Astrocyte (in vitro differentiated cells and primary cell): ENCODE measurements at regions not wholly inside any gene's neighbourhood (a gene's known extent, or its start where the extent isn't known, plus 50 kb on each side); places are given as distances from the start of the nearest gene placed in this dataset.

Experiments
- DNase-seq: peaks from one replicate; pipeline ENCODE4 v3.0.0-alpha.2; 2010; ENCODE audit warnings: low read depth
- FAIRE-seq: peaks from 2 replicates; lab custom pipeline; 2011; peaks lifted over from hg19 to GRCh38; lab: Jason Lieb, UNC
- H2AFZ ChIP-seq: 2 replicates; pipeline ENCODE4 v1.6.0; 2012; ENCODE audit warnings: low read depth, low read length, inconsistent platforms
- H3K27ac ChIP-seq: 2 replicates; pipeline ENCODE4 v1.5.1; 2011; ENCODE audit warnings: low read depth, low read length, inconsistent platforms
- H3K27me3 ChIP-seq: 2 replicates; pipeline ENCODE4 v1.6.0; 2011; ENCODE audit warnings: low read length, inconsistent platforms; ENCODE audit not compliant: insufficient read depth
- H3K36me3 ChIP-seq: 2 replicates; pipeline ENCODE4 v1.5.1; 2011; ENCODE audit warnings: low read length, inconsistent platforms; ENCODE audit not compliant: insufficient read depth
- H3K4me1 ChIP-seq: 2 replicates; pipeline ENCODE4 v1.5.1; 2011; ENCODE audit warnings: low read length, inconsistent platforms; ENCODE audit not compliant: insufficient read depth
- H3K4me2 ChIP-seq: 2 replicates; pipeline ENCODE4 v1.6.0; 2012; ENCODE audit warnings: low read length, inconsistent platforms
- H3K4me3 ChIP-seq: 2 replicates; pipeline ENCODE4 v1.5.1; 2011; ENCODE audit warnings: low read depth, mild to moderate bottlenecking, low read length, inconsistent platforms; ENCODE audit not compliant: insufficient read depth
- H3K79me2 ChIP-seq: 2 replicates; pipeline ENCODE4 v1.6.0; 2012; ENCODE audit warnings: mild to moderate bottlenecking, low read length, inconsistent platforms; ENCODE audit not compliant: insufficient read depth
- H3K9ac ChIP-seq: 2 replicates; pipeline ENCODE4 v1.6.0; 2012; ENCODE audit warnings: mild to moderate bottlenecking, low read length, inconsistent platforms
- H3K9me3 ChIP-seq: 2 replicates; pipeline ENCODE4 v1.5.1; 2012; ENCODE audit warnings: low read depth, mild to moderate bottlenecking, low read length, inconsistent platforms; ENCODE audit not compliant: insufficient read depth
- H4K20me1 ChIP-seq: 2 replicates; pipeline ENCODE4 v1.6.0; 2012; ENCODE audit warnings: low read length, inconsistent platforms; ENCODE audit not compliant: insufficient read depth
- H3K27ac Mint-ChIP-seq: one replicate; pipeline ENCODE4 v1.8.0; 2021; ENCODE audit warnings: mild to moderate bottlenecking, mixed read lengths; ENCODE audit not compliant: unreplicated experiment
- H3K27me3 Mint-ChIP-seq: one replicate; pipeline ENCODE4 v1.8.0; 2021; ENCODE audit warnings: low read depth, mixed read lengths; ENCODE audit not compliant: unreplicated experiment
- H3K36me3 Mint-ChIP-seq: one replicate; pipeline ENCODE4 v1.8.0; 2021; ENCODE audit warnings: low read depth, mixed read lengths; ENCODE audit not compliant: unreplicated experiment
- H3K4me1 Mint-ChIP-seq: one replicate; pipeline ENCODE4 v1.8.0; 2021; ENCODE audit warnings: low read depth, mixed read lengths; ENCODE audit not compliant: unreplicated experiment
- H3K4me3 Mint-ChIP-seq: one replicate; pipeline ENCODE4 v1.8.0; 2021; ENCODE audit warnings: mild to moderate bottlenecking, moderate library complexity, mixed read lengths; ENCODE audit not compliant: unreplicated experiment
- H3K9me3 Mint-ChIP-seq: one replicate; pipeline ENCODE4 v1.8.0; 2021; ENCODE audit warnings: mild to moderate bottlenecking, mixed read lengths; ENCODE audit not compliant: unreplicated experiment
- EZH2 ChIP-seq: IDR thresholded peaks from 2 replicates; pipeline ENCODE4 v1.6.1; 2012; ENCODE audit warnings: mild to moderate bottlenecking, low read length, inconsistent platforms; ENCODE audit not compliant: insufficient read depth
- TF ChIP-seq, protein P1 (sequence below): IDR thresholded peaks from 2 replicates; pipeline ENCODE4 v1.5.1; 2011; ENCODE audit warnings: low read depth, mild to moderate bottlenecking, inconsistent platforms, low read length, moderate library complexity; ENCODE audit not compliant: insufficient read depth

- Histone ChIP-seq H3K9me3 (no peaks in the 10 kb centered on the region), H3K4me2 (no peak overlapping the region), H3K4me3 (no peak overlapping the region), H2AFZ (no peak overlapping the region), H3K4me1 (no peaks in the 10 kb centered on the region), H4K20me1 (no peaks in the 10 kb centered on the region), H3K36me3 (no peaks in the 10 kb centered on the region), H3K27ac (no peak overlapping the region), H3K9ac (no peak overlapping the region), H3K79me2 (no peaks in the 10 kb centered on the region), H3K27me3 (no peaks in the 10 kb centered on the region)
- H3K9me3 Mint-ChIP-seq = no peaks in the 10 kb centered on the region
- FAIRE-seq = no peak
- no peak overlapping the region for H3K4me3 Mint-ChIP-seq
- H3K36me3 Mint-ChIP-seq = no peaks in the 10 kb centered on the region
- DNase-seq = no peak
- TF ChIP-seq, protein P1, sequence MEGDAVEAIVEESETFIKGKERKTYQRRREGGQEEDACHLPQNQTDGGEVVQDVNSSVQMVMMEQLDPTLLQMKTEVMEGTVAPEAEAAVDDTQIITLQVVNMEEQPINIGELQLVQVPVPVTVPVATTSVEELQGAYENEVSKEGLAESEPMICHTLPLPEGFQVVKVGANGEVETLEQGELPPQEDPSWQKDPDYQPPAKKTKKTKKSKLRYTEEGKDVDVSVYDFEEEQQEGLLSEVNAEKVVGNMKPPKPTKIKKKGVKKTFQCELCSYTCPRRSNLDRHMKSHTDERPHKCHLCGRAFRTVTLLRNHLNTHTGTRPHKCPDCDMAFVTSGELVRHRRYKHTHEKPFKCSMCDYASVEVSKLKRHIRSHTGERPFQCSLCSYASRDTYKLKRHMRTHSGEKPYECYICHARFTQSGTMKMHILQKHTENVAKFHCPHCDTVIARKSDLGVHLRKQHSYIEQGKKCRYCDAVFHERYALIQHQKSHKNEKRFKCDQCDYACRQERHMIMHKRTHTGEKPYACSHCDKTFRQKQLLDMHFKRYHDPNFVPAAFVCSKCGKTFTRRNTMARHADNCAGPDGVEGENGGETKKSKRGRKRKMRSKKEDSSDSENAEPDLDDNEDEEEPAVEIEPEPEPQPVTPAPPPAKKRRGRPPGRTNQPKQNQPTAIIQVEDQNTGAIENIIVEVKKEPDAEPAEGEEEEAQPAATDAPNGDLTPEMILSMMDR = no peak
- no peak for TF ChIP-seq EZH2
- no peaks in the 10 kb centered on the region for H3K4me1 Mint-ChIP-seq
- no peak overlapping the region for H3K27ac Mint-ChIP-seq
- H3K27me3 Mint-ChIP-seq = no peaks in the 10 kb centered on the region
Measured at GRCh38 chr9:28538132-28538531, 964.9 kb upstream of the C9orf72 start.

DNA sequence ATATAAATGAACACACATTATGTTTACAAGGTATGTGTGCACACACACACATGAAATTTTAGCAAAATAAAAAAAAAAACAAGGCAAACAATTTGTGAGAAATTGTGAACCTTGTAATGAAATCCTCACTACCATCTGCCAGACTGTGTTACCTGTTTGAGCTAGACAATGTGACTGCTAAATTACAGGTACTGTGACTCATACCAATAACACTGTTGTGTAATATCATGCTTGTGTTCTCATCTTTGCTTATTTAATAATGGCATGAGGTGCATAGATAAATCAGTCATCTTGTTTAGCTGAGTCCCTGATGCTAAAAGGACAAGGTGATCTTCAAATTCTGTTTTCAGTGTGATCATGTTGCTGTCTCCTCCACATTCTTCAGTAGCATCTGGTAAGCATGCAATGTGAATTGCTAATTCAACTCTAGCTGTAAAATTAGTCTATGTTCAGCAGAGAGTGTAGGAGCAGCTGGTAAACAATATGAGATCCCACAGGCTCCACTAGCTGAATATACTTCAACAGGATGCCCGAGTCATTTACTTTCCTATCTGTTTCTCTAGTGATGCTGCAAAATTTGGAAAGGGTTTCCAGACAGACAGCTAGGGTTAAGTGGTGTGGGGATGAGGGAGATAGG lies 966.3 kb upstream of the C9orf72 start:
- H3K4me1 ChIP-seq = no peaks in the 10 kb centered on the region
- DNase-seq = no peak
- H3K9ac ChIP-seq = no peak overlapping the region
- H3K4me2 ChIP-seq = no peak overlapping the region
- no peaks in the 10 kb centered on the region for H3K4me1 Mint-ChIP-seq
- no peaks in the 10 kb centered on the region for H3K36me3 ChIP-seq
- H3K36me3 Mint-ChIP-seq = no peaks in the 10 kb centered on the region
- H4K20me1 ChIP-seq = no peaks in the 10 kb centered on the region
- no peaks in the 10 kb centered on the region for H3K9me3 Mint-ChIP-seq
- no peak overlapping the region for H3K27ac Mint-ChIP-seq
- H3K4me3 Mint-ChIP-seq = no peak overlapping the region
- no peak for FAIRE-seq
- no peak overlapping the region for H3K4me3 ChIP-seq
- H2AFZ ChIP-seq = no peak overlapping the region
- no peaks in the 10 kb centered on the region for H3K79me2 ChIP-seq
- H3K27me3 Mint-ChIP-seq = no peaks in the 10 kb centered on the region
- H3K27ac ChIP-seq = no peak overlapping the region
- TF ChIP-seq EZH2 = no peak
- TF ChIP-seq, protein P1 = no peak
- H3K27me3 ChIP-seq = no peaks in the 10 kb centered on the region
- no peaks in the 10 kb centered on the region for H3K9me3 ChIP-seq

GRCh38 chr9:28542928-28543327 lies 969.6 kb upstream of the C9orf72 start:
- Histone ChIP-seq H3K4me1 (no peaks in the 10 kb centered on the region), H3K4me2 (no peak overlapping the region), H3K9me3 (no peaks in the 10 kb centered on the region), H3K9ac (no peak overlapping the region), H3K79me2 (no peaks in the 10 kb centered on the region), H3K36me3 (no peaks in the 10 kb centered on the region), H4K20me1 (no peaks in the 10 kb centered on the region), H3K27me3 (no peaks in the 10 kb centered on the region), H2AFZ (no peak overlapping the region), H3K4me3 (no peak overlapping the region), H3K27ac (no peak overlapping the region)
- Mint-ChIP-seq H3K9me3 (no peaks in the 10 kb centered on the region), H3K27ac (no peak overlapping the region), H3K36me3 (no peaks in the 10 kb centered on the region), H3K27me3 (no peaks in the 10 kb centered on the region), H3K4me1 (no peaks in the 10 kb centered on the region), H3K4me3 (no peak overlapping the region)
- DNase-seq (no peak), FAIRE-seq (no peak)
- TF ChIP-seq EZH2 = no peak
- TF ChIP-seq, protein P1 = no peak
